GM13976 (cell line): ENCODE measurements at regions not wholly inside any gene's neighbourhood (a gene's known extent, or its start where the extent isn't known, plus 50 kb on each side); places are given as distances from the start of the nearest gene placed in this dataset.

Experiments used
- DNase-seq: peaks from one replicate; pipeline ENCODE4 v3.0.0; 2012; ENCODE audit warnings: low spot score
- CTCF ChIP-seq: IDR thresholded peaks from 2 replicates; pipeline ENCODE4 v1.5.1; 2012; ENCODE audit warnings: borderline replicate concordance, mild to moderate bottlenecking; ENCODE audit not compliant: insufficient read depth; ENCODE audit errors: extremely low read depth, missing control alignments, control extremely low read depth
- in situ Hi-C: fragments of 300-500 bp; cut with MboI; formaldehyde crosslinking; loops from one replicate; pipeline ENCODE4 v1.12.0; 2022; ENCODE audit warnings: low sequenced_read_pairs, mixed read lengths, inconsistent platforms; ENCODE audit not compliant: unreplicated experiment

- in situ Hi-C loops: no loop called here
- DNase-seq: no peak
- no peak for TF ChIP-seq CTCF
Measured at GRCh38 chr22:23375031-23375827, 194.9 kb downstream of the BCR start.

GRCh38 chr22:23373601-23374000 is 193.3 kb downstream of the BCR start:
- no peak for TF ChIP-seq CTCF
- DNase-seq: no peak
- in situ Hi-C loops: no loop called here

- DNase-seq: no peak
- no peak for TF ChIP-seq CTCF
- in situ Hi-C loops: no loop called here
Measured at GRCh38 chr22:23370251-23370650, 189.9 kb downstream of the BCR start.

- no peak for DNase-seq
- no peak for TF ChIP-seq CTCF
- in situ Hi-C loops: no loop called here
Measured at GRCh38 chr22:23369054-23369685, 188.9 kb downstream of the BCR start.
